ENCODE measurements at regions not wholly inside any gene's neighbourhood (a gene's known extent, or its start where the extent isn't known, plus 50 kb on each side); places are given as distances from the start of the nearest gene placed in this dataset.

GRCh38 chr17:33904476-33904875 lies 350.6 kb upstream of the CCL2 start:
- DNase-seq (ENCODE audit: low spot score) = no peak
- no peak for TF ChIP-seq CTCF (IDR thresholded peaks at IDR 0.05; ENCODE audit: extremely low read depth, missing control alignments)

DNA sequence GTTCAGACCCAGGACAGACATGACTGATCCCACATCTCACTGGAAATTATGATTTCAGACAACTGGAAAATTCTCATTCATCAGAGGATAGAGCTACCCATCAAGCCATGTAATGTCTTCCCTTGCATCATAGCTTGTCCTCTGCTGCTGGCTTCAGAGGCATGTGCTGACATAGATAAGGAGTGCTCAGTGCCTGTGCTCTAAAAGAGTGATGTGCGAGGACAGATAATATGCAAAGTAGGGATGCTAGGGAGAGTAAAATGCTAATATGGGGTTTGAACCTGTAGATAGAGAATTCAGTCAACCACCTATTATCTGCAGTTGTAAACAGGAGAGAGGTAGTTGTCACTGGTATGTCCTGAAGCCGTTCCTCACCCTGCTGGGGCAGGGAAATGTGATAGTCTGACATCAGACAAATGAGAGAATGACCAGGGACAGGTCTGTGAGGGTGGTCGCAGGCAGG lies 349.7 kb upstream of the CCL2 start:
- no peak for DNase-seq (ENCODE audit: low spot score)
- no peak for TF ChIP-seq CTCF (IDR thresholded peaks at IDR 0.05; ENCODE audit: extremely low read depth, missing control alignments)

GRCh38 chr17:33908363-33909064 lies 346.6 kb upstream of the CCL2 start:
- DNase-seq (ENCODE audit: low spot score) = no peak

DNA sequence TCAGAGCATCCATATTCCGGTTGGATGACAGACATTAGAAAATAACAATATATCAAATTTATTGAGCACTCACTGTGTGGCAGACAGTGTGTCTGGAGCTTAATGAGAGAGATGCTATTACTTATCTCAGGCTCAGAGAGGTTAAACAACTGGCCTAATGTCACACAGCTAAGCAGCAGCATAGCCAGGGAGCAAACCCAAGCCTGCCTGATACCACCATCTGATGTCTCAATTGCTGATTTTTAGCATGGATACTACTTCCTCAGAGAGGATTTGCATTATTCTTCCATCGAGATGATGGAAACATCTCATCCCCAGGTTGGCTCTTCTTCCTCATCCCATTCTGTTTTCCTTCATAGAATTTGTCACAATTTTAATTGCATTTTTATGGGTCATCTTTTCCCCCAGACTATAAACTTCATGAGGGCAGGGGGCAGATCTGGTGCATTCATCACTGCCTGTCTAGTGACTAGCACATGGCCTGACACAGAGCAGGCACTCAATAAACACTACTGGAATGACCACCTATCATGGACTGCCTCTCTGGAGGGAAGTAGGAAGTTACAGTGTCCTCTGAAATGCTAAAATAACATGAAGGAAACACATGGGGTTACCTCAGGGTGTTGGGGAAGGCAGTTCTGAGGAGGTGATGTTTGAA lies 344.8 kb upstream of the CCL2 start:
- no peak for DNase-seq (ENCODE audit: low spot score)
- TF ChIP-seq CTCF (IDR thresholded peaks at IDR 0.05; ENCODE audit: extremely low read depth, missing control alignments) = no peak

More at GRCh38 chr17:33908363-33909064, 346.6 kb upstream of the CCL2 start:
- TF ChIP-seq CTCF (IDR thresholded peaks at IDR 0.05; ENCODE audit: extremely low read depth, missing control alignments) = no peak

DNA sequence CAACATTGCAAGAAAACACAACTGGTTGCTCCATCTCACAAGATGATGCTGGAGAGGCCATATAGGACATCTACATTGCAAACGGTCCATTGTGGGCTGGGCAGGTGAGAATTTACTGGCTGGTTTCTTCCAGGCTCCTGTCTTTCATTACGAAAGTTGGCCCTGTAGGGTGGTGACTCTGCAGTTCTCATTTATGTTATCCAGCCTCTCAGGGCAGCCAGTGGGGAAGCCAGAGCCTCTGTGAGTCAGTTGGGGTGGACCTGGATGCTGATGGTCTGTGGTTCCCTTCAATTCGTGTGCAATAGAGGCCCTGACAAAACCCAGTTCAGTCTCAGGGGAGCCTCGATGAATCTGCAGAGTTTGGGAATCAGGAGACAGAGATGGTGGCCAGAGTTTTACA lies 341.0 kb upstream of the CCL2 start:
- no peak for DNase-seq (ENCODE audit: low spot score)

GRCh38 chr17:33922971-33923370 lies 332.1 kb upstream of the CCL2 start:
- DNase-seq (ENCODE audit: low spot score) = no peak
- no peak for TF ChIP-seq CTCF (IDR thresholded peaks at IDR 0.05; ENCODE audit: extremely low read depth, missing control alignments)

More for the DNA sequence above, 341.0 kb upstream of the CCL2 start:
- no peak for TF ChIP-seq CTCF (IDR thresholded peaks at IDR 0.05; ENCODE audit: extremely low read depth, missing control alignments)

DNA sequence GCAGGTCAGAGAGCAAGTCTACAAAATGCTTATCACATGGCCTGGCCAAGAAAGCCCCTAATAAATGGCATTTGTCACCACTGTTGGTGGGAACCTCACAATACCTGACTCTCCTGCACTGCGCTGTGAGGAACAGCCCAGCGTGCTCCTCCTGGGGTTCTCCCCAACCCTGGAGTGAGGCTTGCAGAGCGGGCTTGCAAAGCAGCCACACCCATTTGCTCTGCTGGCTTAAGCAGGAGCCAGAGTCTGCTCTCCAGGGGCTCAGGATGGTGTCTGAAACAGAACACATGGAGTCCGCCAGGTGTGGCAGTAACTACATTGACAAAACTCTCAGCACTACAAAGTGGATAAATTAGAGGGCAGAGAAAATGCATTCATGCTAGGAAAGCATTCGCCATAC lies 331.0 kb upstream of the CCL2 start:
- no peak for TF ChIP-seq CTCF (IDR thresholded peaks at IDR 0.05; ENCODE audit: extremely low read depth, missing control alignments)
- no peak for DNase-seq (ENCODE audit: low spot score)
